NB4 (cell line): ENCODE measurements at regions not wholly inside any gene's neighbourhood (a gene's known extent, or its start where the extent isn't known, plus 50 kb on each side); places are given as distances from the start of the nearest gene placed in this dataset.

ENCODE experiments used
- MYC ChIP-seq: IDR thresholded peaks from 2 replicates; pipeline ENCODE4 v1.6.1; 2011; ENCODE audit warnings: low read depth, low read length
- POLR2A ChIP-seq: IDR thresholded peaks from 2 replicates; pipeline ENCODE4 v1.6.1; 2011; ENCODE audit warnings: mild to moderate bottlenecking; ENCODE audit not compliant: insufficient read length; ENCODE audit errors: extremely low read depth
- TF ChIP-seq, protein P1 (sequence below): IDR thresholded peaks from one replicate; pipeline ENCODE4 v1.5.1; 2012; ENCODE audit warnings: low read depth, low read length
- TF ChIP-seq, protein P2 (sequence below): IDR thresholded peaks from 2 replicates; pipeline ENCODE4 v1.6.1; 2011; ENCODE audit warnings: low read depth, low read length

DNA sequence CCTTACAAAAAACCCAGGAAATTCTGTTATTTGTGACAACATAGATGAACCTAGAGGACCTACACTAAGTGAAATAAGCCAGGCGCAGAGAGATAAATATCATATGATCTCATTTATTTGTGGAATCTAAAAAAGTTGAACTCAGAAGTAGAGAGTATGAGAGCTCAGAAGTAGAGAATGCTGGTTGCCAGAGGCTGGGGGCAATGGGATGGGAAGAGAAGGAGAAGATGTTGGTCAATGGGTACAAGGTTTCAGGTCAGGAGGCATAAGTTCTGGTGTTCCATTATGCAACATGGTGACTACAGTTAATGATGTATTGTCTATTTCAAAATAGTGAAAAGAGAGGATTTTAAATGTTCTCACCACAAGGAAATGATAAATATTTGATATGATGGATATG lies 259.1 kb upstream of the POU3F1 start:
- TF ChIP-seq MYC (no peak), POLR2A (no peak)
- TF ChIP-seq, protein P1, sequence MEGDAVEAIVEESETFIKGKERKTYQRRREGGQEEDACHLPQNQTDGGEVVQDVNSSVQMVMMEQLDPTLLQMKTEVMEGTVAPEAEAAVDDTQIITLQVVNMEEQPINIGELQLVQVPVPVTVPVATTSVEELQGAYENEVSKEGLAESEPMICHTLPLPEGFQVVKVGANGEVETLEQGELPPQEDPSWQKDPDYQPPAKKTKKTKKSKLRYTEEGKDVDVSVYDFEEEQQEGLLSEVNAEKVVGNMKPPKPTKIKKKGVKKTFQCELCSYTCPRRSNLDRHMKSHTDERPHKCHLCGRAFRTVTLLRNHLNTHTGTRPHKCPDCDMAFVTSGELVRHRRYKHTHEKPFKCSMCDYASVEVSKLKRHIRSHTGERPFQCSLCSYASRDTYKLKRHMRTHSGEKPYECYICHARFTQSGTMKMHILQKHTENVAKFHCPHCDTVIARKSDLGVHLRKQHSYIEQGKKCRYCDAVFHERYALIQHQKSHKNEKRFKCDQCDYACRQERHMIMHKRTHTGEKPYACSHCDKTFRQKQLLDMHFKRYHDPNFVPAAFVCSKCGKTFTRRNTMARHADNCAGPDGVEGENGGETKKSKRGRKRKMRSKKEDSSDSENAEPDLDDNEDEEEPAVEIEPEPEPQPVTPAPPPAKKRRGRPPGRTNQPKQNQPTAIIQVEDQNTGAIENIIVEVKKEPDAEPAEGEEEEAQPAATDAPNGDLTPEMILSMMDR: no peak
- TF ChIP-seq, protein P2, sequence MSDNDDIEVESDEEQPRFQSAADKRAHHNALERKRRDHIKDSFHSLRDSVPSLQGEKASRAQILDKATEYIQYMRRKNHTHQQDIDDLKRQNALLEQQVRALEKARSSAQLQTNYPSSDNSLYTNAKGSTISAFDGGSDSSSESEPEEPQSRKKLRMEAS: no peak
